Neural cell (in vitro differentiated cells): ENCODE measurements at regions not wholly inside any gene's neighbourhood (a gene's known extent, or its start where the extent isn't known, plus 50 kb on each side); places are given as distances from the start of the nearest gene placed in this dataset.

Experiments used
- H2AFZ ChIP-seq: fragments of 200-600, 300-800 bp; sonication (generic), shearing (Covaris generic); 2 replicates; pipeline ENCODE4 v1.6.0; 2014; ENCODE audit warnings: low read depth, mild to moderate bottlenecking, antibody characterized with exemption, low read length, moderate library complexity
- H3F3A ChIP-seq: fragments of 200-600 bp; shearing (Covaris generic); 2 replicates; pipeline ENCODE4 v1.6.1; 2016; ENCODE audit warnings: mild to moderate bottlenecking, moderate library complexity, mixed read lengths, antibody characterized with exemption, low read length; ENCODE audit not compliant: insufficient read depth, poor library complexity, severe bottlenecking
- H3K27ac ChIP-seq: fragments of 200-600, 300-800 bp; sonication (generic), shearing (Covaris generic); 2 replicates; pipeline ENCODE4 v1.5.1; 2014; ENCODE audit warnings: mild to moderate bottlenecking, low read length, moderate library complexity
- H3K27me3 ChIP-seq: fragments of 300-800, 200-600 bp; sonication (generic), shearing (Covaris generic); 2 replicates; pipeline ENCODE4 v1.6.0; 2014; ENCODE audit warnings: mild to moderate bottlenecking, low read depth, low read length, moderate library complexity; ENCODE audit not compliant: insufficient read depth
- H3K36me3 ChIP-seq: fragments of 300-800, 200-600 bp; sonication (generic), shearing (Covaris generic); 2 replicates; pipeline ENCODE4 v1.5.1; 2014; ENCODE audit warnings: mild to moderate bottlenecking, antibody characterized with exemption, low read length, moderate library complexity; ENCODE audit not compliant: insufficient read depth
- H3K4me2 ChIP-seq: fragments of 300-800, 200-600 bp; sonication (generic), shearing (Covaris generic); 2 replicates; pipeline ENCODE4 v1.6.0; 2014; ENCODE audit warnings: mild to moderate bottlenecking, low read length
- H3K4me3 ChIP-seq: fragments of 300-800, 200-600 bp; sonication (generic), shearing (Covaris generic); 2 replicates; pipeline ENCODE4 v1.5.1; 2014; ENCODE audit warnings: mild to moderate bottlenecking, low read length, moderate library complexity
- H3K79me2 ChIP-seq: fragments of 200-600 bp; shearing (Covaris generic); replicated peaks from 2 replicates; pipeline ENCODE4 v1.6.0; 2014; ENCODE audit warnings: mild to moderate bottlenecking, low read length, moderate library complexity; ENCODE audit not compliant: insufficient read depth
- H3K9ac ChIP-seq: fragments of 300-800, 200-600 bp; sonication (generic), shearing (Covaris generic); 2 replicates; pipeline ENCODE4 v1.6.1; 2016; ENCODE audit warnings: mild to moderate bottlenecking, low read length, mixed read lengths
- H3K9me2 ChIP-seq: fragments of 200-600 bp; shearing (Covaris generic); 2 replicates; pipeline ENCODE4 v1.6.1; 2016; ENCODE audit warnings: mild to moderate bottlenecking, low read length, mixed read lengths; ENCODE audit not compliant: insufficient read depth
- H3K9me3 ChIP-seq: fragments of 200-600, 300-800 bp; sonication (generic), shearing (Covaris generic); 2 replicates; pipeline ENCODE4 v1.6.1; 2016; ENCODE audit warnings: mild to moderate bottlenecking, mixed run types, low read length, moderate library complexity, mixed read lengths
- H4K20me1 ChIP-seq: fragments of 200-600 bp; shearing (Covaris generic); 2 replicates; pipeline ENCODE4 v1.6.1; 2016; ENCODE audit warnings: mild to moderate bottlenecking, mixed run types; ENCODE audit not compliant: insufficient read depth
- CTCF ChIP-seq: fragments of 450-650 bp; IDR thresholded peaks from 2 replicates; pipeline ENCODE4 v1.5.1; 2014; ENCODE audit warnings: antibody characterized with exemption, mild to moderate bottlenecking, moderate library complexity; ENCODE audit not compliant: poor library complexity, severe bottlenecking
- EP300 ChIP-seq: fragments of 450-650 bp; conservative IDR thresholded peaks from 2 replicates; pipeline ENCODE4 v1.6.1; 2014; ENCODE audit warnings: antibody characterized with exemption, mild to moderate bottlenecking, moderate library complexity; ENCODE audit not compliant: poor library complexity, severe bottlenecking
- EZH2 ChIP-seq: fragments of 200-600, 300-800 bp; shearing (Covaris generic), sonication (generic); IDR thresholded peaks from 2 replicates; pipeline ENCODE4 v1.6.1; 2014; ENCODE audit warnings: antibody characterized with exemption, low read length, borderline replicate concordance, mild to moderate bottlenecking; ENCODE audit not compliant: insufficient read depth, poor library complexity, severe bottlenecking
- MXI1 ChIP-seq: fragments of 450-650 bp; conservative IDR thresholded peaks from 2 replicates; pipeline ENCODE4 v1.6.1; 2014; ENCODE audit warnings: antibody characterized with exemption, mild to moderate bottlenecking; ENCODE audit not compliant: poor library complexity, severe bottlenecking
- POLR2AphosphoS5 ChIP-seq: IDR thresholded peaks from 2 replicates; pipeline ENCODE4 v1.6.1; 2012
- RAD21 ChIP-seq: fragments of 450-650 bp; conservative IDR thresholded peaks from 2 replicates; pipeline ENCODE4 v1.6.1; 2014; ENCODE audit warnings: antibody characterized with exemption, mild to moderate bottlenecking, moderate library complexity
- SMC3 ChIP-seq: fragments of 450-650 bp; conservative IDR thresholded peaks from 2 replicates; pipeline ENCODE4 v1.6.1; 2014; ENCODE audit warnings: antibody characterized with exemption, mild to moderate bottlenecking, moderate library complexity; ENCODE audit not compliant: poor library complexity
- TAF1 ChIP-seq: IDR thresholded peaks from 2 replicates; pipeline ENCODE4 v1.6.1; 2012; ENCODE audit warnings: low read depth
- TF ChIP-seq, protein P1 (sequence below): IDR thresholded peaks from 2 replicates; pipeline ENCODE4 v1.6.1; 2012; ENCODE audit warnings: borderline replicate concordance

GRCh38 chr6:6772751-6773150, 184.2 kb downstream of the LY86 start:
- Histone ChIP-seq H3K9ac (no peak overlapping the region), H2AFZ (no peak overlapping the region)

GRCh38 chr6:6775074-6775473, 186.6 kb downstream of the LY86 start:
- Histone ChIP-seq H3F3A (no peaks in the 10 kb centered on the region), H3K9me2 (no peaks in the 10 kb centered on the region), H3K27ac (no peak overlapping the region), H3K79me2 (no peaks in the 10 kb centered on the region), H3K9me3 (no peaks in the 10 kb centered on the region), H3K36me3 (no peaks in the 10 kb centered on the region), H4K20me1 (no peaks in the 10 kb centered on the region), H3K27me3 (no peaks in the 10 kb centered on the region), H2AFZ (no peak overlapping the region), H3K4me2 (no peak overlapping the region), H3K9ac (no peak overlapping the region), H3K4me3 (no peak overlapping the region)
- TF ChIP-seq RAD21, result no peak
- no peak for TF ChIP-seq POLR2AphosphoS5
- TF ChIP-seq EP300, result no peak
- TF ChIP-seq CTCF, result no peak
- TF ChIP-seq MXI1, result no peak
- TF ChIP-seq SMC3, result no peak
- TF ChIP-seq, protein P1, sequence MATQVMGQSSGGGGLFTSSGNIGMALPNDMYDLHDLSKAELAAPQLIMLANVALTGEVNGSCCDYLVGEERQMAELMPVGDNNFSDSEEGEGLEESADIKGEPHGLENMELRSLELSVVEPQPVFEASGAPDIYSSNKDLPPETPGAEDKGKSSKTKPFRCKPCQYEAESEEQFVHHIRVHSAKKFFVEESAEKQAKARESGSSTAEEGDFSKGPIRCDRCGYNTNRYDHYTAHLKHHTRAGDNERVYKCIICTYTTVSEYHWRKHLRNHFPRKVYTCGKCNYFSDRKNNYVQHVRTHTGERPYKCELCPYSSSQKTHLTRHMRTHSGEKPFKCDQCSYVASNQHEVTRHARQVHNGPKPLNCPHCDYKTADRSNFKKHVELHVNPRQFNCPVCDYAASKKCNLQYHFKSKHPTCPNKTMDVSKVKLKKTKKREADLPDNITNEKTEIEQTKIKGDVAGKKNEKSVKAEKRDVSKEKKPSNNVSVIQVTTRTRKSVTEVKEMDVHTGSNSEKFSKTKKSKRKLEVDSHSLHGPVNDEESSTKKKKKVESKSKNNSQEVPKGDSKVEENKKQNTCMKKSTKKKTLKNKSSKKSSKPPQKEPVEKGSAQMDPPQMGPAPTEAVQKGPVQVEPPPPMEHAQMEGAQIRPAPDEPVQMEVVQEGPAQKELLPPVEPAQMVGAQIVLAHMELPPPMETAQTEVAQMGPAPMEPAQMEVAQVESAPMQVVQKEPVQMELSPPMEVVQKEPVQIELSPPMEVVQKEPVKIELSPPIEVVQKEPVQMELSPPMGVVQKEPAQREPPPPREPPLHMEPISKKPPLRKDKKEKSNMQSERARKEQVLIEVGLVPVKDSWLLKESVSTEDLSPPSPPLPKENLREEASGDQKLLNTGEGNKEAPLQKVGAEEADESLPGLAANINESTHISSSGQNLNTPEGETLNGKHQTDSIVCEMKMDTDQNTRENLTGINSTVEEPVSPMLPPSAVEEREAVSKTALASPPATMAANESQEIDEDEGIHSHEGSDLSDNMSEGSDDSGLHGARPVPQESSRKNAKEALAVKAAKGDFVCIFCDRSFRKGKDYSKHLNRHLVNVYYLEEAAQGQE, result no peak
- TF ChIP-seq EZH2, result no peak
- TF ChIP-seq TAF1, result no peak

More at GRCh38 chr6:6772751-6773150, 184.2 kb downstream of the LY86 start:
- H3K79me2 ChIP-seq, result no peaks in the 10 kb centered on the region
- TF ChIP-seq POLR2AphosphoS5 (no peak), CTCF (no peak), MXI1 (no peak), EP300 (no peak), RAD21 (no peak), SMC3 (no peak), TAF1 (no peak), EZH2 (no peak)
- TF ChIP-seq, protein P1, result no peak
- H3K9me2 ChIP-seq, result no peaks in the 10 kb centered on the region
- no peak overlapping the region for H3K27ac ChIP-seq
- no peaks in the 10 kb centered on the region for H3K36me3 ChIP-seq
- no peaks in the 10 kb centered on the region for H3F3A ChIP-seq
- H3K27me3 ChIP-seq, result no peaks in the 10 kb centered on the region
- H4K20me1 ChIP-seq, result no peaks in the 10 kb centered on the region
- no peak overlapping the region for H3K4me3 ChIP-seq
- H3K4me2 ChIP-seq, result no peak overlapping the region
- H3K9me3 ChIP-seq, result no peaks in the 10 kb centered on the region
